ENCODE measurements at regions not wholly inside any gene's neighbourhood (a gene's known extent, or its start where the extent isn't known, plus 50 kb on each side); places are given as distances from the start of the nearest gene placed in this dataset.

DNA sequence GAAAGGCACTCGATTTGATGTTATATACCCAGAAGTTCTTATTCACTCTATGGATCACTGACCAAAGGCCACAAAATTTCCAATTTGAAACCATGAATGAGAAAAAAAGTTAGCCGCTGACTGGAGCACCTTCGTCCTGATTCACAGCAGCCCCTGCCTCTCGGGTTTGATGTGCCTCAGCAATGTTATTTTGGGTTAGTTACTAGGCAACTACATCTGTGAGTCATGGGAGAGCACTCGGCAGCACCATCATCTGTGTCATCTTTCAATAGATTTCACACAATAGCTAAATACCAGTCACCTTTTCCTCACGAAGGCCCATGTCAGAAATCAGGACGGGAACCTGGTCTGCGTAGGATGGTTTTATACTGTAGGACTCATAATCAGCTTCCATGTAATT lies 269.2 kb downstream of the ZBBX start:
- no peak for DNase-seq (ENCODE audit: extremely low read depth in 1 of 11, low read depth in 9 of 11, low spot score in 4 of 11)

DNA sequence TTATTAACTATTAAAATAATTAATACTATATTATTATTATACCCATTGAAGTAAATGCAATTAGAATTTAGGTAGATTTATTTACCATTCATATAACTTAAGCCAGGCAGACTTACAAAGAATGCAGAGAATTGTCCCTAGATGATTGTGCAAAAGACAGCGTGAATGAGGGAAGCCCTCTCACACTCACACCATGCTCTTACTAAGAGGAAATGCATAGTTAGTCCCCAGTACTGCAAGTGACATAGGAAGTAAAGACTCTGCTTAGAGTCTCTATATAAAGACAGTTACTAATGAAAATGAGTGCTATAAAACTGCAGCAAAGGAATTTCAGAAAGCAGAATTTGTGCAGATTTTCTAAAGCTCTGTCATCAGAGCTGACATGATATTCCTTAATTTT lies 270.4 kb downstream of the ZBBX start:
- no peak for DNase-seq (ENCODE audit: extremely low read depth in 1 of 11, low read depth in 9 of 11, low spot score in 4 of 11)

DNA sequence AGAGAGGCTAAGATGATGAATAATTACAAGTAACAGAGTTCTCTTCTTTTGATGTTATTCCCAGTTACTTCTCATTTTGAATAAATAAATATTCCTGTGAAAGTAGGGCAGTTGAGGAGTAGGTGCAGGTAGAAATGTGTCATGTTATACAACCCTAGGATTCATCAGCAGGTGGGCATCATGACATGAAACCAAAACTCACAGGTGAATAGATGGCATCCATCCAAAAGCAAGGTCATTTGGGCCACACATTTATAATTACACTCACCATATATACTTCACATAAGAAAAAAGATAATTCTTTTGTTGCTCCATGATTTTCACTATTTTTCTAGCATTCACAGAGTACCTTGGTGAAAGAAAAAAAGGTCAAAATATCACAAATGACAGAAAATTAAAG lies 273.6 kb downstream of the ZBBX start:
- no peak for DNase-seq (ENCODE audit: extremely low read depth in 1 of 11, low read depth in 9 of 11, low spot score in 4 of 11)

- no peak for DNase-seq (ENCODE audit: extremely low read depth in 1 of 11, low read depth in 9 of 11, low spot score in 4 of 11)
These were observed 278.0 kb downstream of the ZBBX start for GRCh38 chr3:167102071-167102470.

- DNase-seq (ENCODE audit: extremely low read depth in 1 of 11, low read depth in 9 of 11, low spot score in 4 of 11): no peak
These were observed 279.4 kb downstream of the ZBBX start for GRCh38 chr3:167100651-167101050.

DNA sequence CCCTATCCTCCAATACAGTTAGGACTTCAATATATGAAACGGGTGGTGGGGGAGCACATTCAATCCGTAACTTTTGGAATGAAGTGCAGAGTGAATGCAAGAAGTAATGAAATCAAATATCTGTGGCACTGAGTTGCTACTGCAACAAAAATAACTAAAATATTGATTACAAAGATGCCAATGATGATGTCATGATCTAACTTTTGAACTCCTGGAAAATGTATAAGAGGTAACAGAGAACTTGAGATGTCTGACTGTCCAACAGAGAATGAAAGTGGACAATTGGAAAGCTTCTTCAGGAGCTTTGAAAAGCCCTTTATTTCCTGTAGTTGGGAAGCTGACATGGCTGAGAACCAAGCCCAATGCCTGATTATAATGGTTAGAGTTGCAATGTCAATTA lies 279.9 kb downstream of the ZBBX start:
- DNase-seq (ENCODE audit: extremely low read depth in 1 of 11, low read depth in 9 of 11, low spot score in 4 of 11): no peak

- DNase-seq (ENCODE audit: extremely low read depth in 1 of 11, low read depth in 9 of 11, low spot score in 4 of 11): no peak
These were observed 284.1 kb downstream of the ZBBX start for GRCh38 chr3:167095976-167096375.

- no peak for DNase-seq (ENCODE audit: extremely low read depth in 1 of 11, low read depth in 9 of 11, low spot score in 4 of 11)
These were observed 285.5 kb downstream of the ZBBX start for GRCh38 chr3:167094632-167095031.

GRCh38 chr3:167091226-167091625 lies 288.9 kb downstream of the ZBBX start:
- no peak for DNase-seq (ENCODE audit: extremely low read depth in 1 of 11, low read depth in 9 of 11, low spot score in 4 of 11)

GRCh38 chr3:167084545-167084944 lies 295.6 kb downstream of the ZBBX start:
- peak in 1 of 11 donors; percentile 12 for DNase-seq (ENCODE audit: extremely low read depth in 1 of 11, low read depth in 9 of 11, low spot score in 4 of 11)

DNA sequence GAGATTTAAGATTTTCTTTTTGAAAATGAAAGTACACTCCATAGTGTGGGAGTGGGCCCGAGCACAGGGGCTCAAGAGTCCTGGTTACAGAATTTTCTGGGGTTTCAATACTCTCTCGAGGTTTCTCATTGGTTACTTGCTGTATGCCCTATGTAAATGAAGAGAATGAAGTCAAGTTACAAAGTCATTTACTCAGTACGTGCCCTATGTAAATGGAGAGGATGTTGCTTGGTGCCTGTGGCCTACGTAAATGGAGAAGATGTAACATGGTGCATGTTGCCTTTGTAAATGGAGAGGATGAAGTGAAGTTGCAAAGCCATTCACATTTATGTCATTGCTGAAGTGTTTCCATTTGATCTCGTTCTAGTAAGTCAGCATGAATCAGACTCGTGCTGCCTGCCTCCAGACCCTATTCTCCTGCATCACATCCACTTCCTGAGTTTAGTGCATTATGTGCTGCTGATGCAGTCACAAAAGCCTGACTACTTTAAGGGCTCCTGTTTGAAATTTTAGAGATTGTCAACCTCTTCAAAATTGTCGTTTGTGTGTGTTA lies 302.0 kb downstream of the ZBBX start:
- DNase-seq (ENCODE audit: extremely low read depth in 1 of 11, low read depth in 9 of 11, low spot score in 4 of 11): no peak

DNA sequence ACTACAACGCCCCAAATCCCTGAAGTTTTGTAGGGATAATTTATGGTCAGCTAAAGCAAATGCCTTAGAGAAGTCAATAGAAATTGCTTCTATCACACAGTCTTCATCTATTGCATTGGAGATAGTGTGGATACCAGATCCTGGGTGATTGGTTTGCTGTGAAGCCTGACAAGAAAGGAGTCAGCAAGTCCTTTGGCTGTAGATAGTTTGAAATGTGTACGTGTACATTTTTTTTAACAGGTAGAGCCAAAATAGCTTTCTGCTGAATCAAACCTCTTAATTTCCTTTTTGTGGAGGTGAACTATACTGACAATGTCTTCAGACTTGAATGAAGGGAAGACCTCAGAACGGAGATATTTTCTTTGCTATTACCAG lies 312.3 kb downstream of the ZBBX start:
- no peak for DNase-seq (ENCODE audit: extremely low read depth in 1 of 11, low read depth in 9 of 11, low spot score in 4 of 11)

DNA sequence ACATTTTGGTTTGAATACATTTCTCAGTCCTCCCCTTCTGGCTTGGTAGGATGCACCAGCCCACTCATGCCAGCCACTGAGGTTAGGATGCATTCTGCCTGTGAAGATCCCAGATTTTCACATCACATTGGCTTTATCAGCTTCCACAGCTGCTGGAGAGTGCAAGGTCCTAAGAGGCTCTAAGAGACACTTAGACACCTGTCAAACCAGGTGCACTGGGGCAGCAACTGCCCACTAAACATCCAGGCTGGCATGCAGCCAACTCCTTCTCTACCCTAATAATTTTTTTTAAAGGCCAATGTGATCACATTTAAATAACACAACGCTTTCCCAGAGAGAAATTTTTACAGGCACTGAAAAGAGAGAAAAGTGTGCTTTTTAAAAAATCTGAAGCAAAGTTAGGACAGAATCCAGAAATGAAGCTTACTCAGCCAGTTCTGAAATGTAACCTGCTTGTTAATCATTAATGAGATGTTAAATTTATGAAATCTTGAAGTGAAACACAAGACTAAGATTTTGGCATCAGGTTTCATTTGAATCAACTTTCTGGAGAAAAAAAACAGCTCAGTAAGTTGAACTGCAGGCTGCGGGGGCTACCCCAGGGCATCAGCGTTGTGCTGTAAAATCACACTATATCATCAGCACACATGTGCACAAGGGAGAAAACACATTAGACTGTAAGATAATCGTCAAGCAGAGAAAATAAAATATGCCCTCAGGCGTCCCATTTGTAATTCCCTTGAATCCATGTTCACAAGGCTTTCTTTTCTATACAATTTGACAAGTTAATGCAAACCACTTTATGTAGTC lies 312.9 kb downstream of the ZBBX start:
- DNase-seq (ENCODE audit: extremely low read depth in 1 of 11, low read depth in 9 of 11, low spot score in 4 of 11): peak in 4 of 11 donors; percentile 12 to 21 (median 18)

GRCh38 chr3:167057581-167057980 lies 322.5 kb downstream of the ZBBX start:
- DNase-seq (ENCODE audit: extremely low read depth in 1 of 11, low read depth in 9 of 11, low spot score in 4 of 11): peak in 3 of 11 donors; percentile 9 to 18 (median 14)

- no peak for DNase-seq (ENCODE audit: extremely low read depth in 1 of 11, low read depth in 9 of 11, low spot score in 4 of 11)
These were observed 325.2 kb downstream of the ZBBX start for GRCh38 chr3:167054926-167055325.

- DNase-seq (ENCODE audit: extremely low read depth in 1 of 11, low read depth in 9 of 11, low spot score in 4 of 11): no peak
These were observed 328.7 kb downstream of the ZBBX start for GRCh38 chr3:167051421-167051820.

- DNase-seq (ENCODE audit: extremely low read depth in 1 of 11, low read depth in 9 of 11, low spot score in 4 of 11): no peak
These were observed 346.2 kb downstream of the ZBBX start for GRCh38 chr3:167033866-167034265.

DNA sequence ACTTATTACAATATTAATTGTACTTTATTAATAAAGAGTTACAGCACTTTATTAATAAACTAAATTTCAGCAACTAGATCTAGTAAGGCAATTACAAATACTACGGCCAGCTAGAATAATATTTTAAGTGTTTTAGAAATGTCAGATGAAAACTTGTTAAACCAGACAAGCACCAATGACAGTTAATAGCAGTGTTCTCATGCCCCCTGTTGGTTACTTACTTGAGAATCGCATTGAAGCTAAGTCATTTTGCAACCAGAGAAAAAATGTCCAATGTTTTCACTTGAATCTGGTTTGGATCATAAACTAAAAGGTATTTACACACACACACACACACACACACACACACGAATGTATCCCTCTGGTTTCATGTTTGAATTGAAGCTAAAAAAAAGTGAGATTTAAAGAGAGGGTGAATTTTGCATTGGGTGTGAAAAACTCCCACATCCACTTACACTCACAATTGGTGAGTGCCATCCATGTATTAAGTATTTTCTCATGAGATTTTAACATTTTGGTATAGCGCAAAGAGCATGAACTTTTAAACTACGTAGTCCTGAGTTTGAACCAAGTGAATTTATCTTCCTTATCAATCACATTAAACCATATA lies 347.7 kb downstream of the ZBBX start:
- DNase-seq (ENCODE audit: extremely low read depth in 1 of 11, low read depth in 9 of 11, low spot score in 4 of 11): peak; percentile 18 to 65 (median 48)

DNA sequence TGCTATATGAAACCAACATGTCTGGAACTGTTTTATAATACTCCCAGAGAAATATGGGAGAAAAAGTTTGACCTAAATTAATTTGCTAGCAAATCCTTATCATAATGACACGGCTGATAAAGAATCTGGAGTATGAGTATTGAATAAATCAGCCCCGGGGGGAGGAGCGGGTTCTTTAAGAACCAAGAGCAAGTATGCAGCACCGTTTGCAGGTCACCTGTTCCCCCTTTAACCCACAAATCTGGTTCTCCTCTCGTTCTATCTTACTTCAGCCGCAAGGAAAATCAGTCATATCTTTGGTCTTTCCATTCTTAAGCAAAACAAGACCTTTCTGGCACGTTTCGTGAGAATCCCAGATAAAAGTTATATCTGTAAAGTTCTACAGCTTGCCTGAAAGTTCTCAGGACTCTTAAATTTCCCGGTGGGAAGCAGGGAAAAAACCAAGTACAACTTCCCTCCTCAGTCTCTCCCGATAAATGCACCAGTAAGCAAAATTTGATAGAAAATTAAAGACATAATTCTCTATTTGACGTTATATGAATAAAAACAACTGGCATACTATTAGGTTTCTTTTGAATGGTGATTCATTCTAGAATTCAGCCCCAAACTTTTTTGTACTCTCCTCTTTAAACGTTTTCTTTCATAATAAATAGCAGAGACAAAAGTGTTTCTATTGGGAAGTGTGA lies 348.6 kb downstream of the ZBBX start:
- no peak for DNase-seq (ENCODE audit: extremely low read depth in 1 of 11, low read depth in 9 of 11, low spot score in 4 of 11)

Measured in renal cortex interstitium (tissue), 11 donors.